ENCODE measurements at regions not wholly inside any gene's neighbourhood (a gene's known extent, or its start where the extent isn't known, plus 50 kb on each side); places are given as distances from the start of the nearest gene placed in this dataset.

- H3K27ac ChIP-seq (ENCODE audit: low read depth in 1 of 2, low read length in 1 of 2): no peak overlapping the region
- peaks cover 0 to 5% (median 2%) of the 10 kb centered on the region in 4 donors for H3K9me3 ChIP-seq (ENCODE audit: control insufficient read depth in 4 of 4, insufficient read depth in 3 of 4, low read length in 3 of 4)
- no peak for ATAC-seq (ENCODE audit: insufficient read depth, low FRiP score)
- no peak overlapping the region for H3K9ac ChIP-seq (ENCODE audit: insufficient read depth in 1 of 2, low read length in 2 of 2)
- no peaks in the 10 kb centered on the region for H3K36me3 ChIP-seq (ENCODE audit: control insufficient read depth in 4 of 4, insufficient read depth in 4 of 4, low read length in 4 of 4)
- peak in 1 of 3 donors; percentile 10 for DNase-seq
- H3K27me3 ChIP-seq (ENCODE audit: control insufficient read depth in 3 of 3, insufficient read depth in 3 of 3, low read length in 2 of 3): no peaks in the 10 kb centered on the region
- H3K4me3 ChIP-seq: no peak overlapping the region
- no peaks in the 10 kb centered on the region for H3K4me1 ChIP-seq (ENCODE audit: control insufficient read depth in 5 of 5, insufficient read depth in 5 of 5, low read length in 5 of 5)
- WGBS, 2 donors: 59 to 78% methylated on average over 11 of the region's 11 CpGs
- no peak for TF ChIP-seq CTCF (IDR thresholded peaks at IDR 0.05; ENCODE audit: control extremely low read depth, extremely low read depth)
Observed at GRCh38 chr15:60076582-60077276, 72.6 kb downstream of the FOXB1 start.

GRCh38 chr15:60077581-60078359, 73.7 kb downstream of the FOXB1 start:
- H3K9me3 ChIP-seq (ENCODE audit: control insufficient read depth in 4 of 4, insufficient read depth in 3 of 4, low read length in 3 of 4): peaks cover 0 to 5% (median 2%) of the 10 kb centered on the region in 4 donors
- 69 to 74% methylated on average over 11 of the region's 11 CpGs for WGBS, 2 donors
- no peak overlapping the region for H3K27ac ChIP-seq (ENCODE audit: low read depth in 1 of 2, low read length in 1 of 2)
- ATAC-seq (ENCODE audit: insufficient read depth, low FRiP score) (no peak), DNase-seq (no peak)
- no peaks in the 10 kb centered on the region for H3K36me3 ChIP-seq (ENCODE audit: control insufficient read depth in 4 of 4, insufficient read depth in 4 of 4, low read length in 4 of 4)
- H3K9ac ChIP-seq (ENCODE audit: insufficient read depth in 1 of 2, low read length in 2 of 2): no peak overlapping the region
- H3K4me1 ChIP-seq (ENCODE audit: control insufficient read depth in 5 of 5, insufficient read depth in 5 of 5, low read length in 5 of 5): no peaks in the 10 kb centered on the region
- no peak overlapping the region for H3K4me3 ChIP-seq
- no peaks in the 10 kb centered on the region for H3K27me3 ChIP-seq (ENCODE audit: control insufficient read depth in 3 of 3, insufficient read depth in 3 of 3, low read length in 2 of 3)
- TF ChIP-seq CTCF (IDR thresholded peaks at IDR 0.05; ENCODE audit: control extremely low read depth, extremely low read depth): no peak

GRCh38 chr15:60079210-60079609, 75.1 kb downstream of the FOXB1 start:
- no peak overlapping the region for H3K4me3 ChIP-seq
- H3K27ac ChIP-seq (ENCODE audit: low read depth in 1 of 2, low read length in 1 of 2): no peak overlapping the region
- H3K9ac ChIP-seq (ENCODE audit: insufficient read depth in 1 of 2, low read length in 2 of 2): no peak overlapping the region
- DNase-seq: peak in 2 of 3 donors; percentile 15 to 18
- 73% methylated on average over 2 of the region's 2 CpGs for WGBS, 2 donors
- no peaks in the 10 kb centered on the region for H3K27me3 ChIP-seq (ENCODE audit: control insufficient read depth in 3 of 3, insufficient read depth in 3 of 3, low read length in 2 of 3)
- no peaks in the 10 kb centered on the region for H3K4me1 ChIP-seq (ENCODE audit: control insufficient read depth in 5 of 5, insufficient read depth in 5 of 5, low read length in 5 of 5)
- TF ChIP-seq CTCF (IDR thresholded peaks at IDR 0.05; ENCODE audit: control extremely low read depth, extremely low read depth): no peak
- no peak for ATAC-seq (ENCODE audit: insufficient read depth, low FRiP score)
- no peaks in the 10 kb centered on the region for H3K9me3 ChIP-seq (ENCODE audit: control insufficient read depth in 4 of 4, insufficient read depth in 3 of 4, low read length in 3 of 4)
- H3K36me3 ChIP-seq (ENCODE audit: control insufficient read depth in 4 of 4, insufficient read depth in 4 of 4, low read length in 4 of 4): no peaks in the 10 kb centered on the region

Measured in lung (tissue), 11 donors.